H1 (cell line): ENCODE measurements at regions not wholly inside any gene's neighbourhood (a gene's known extent, or its start where the extent isn't known, plus 50 kb on each side); places are given as distances from the start of the nearest gene placed in this dataset.

ENCODE experiments used
- RNF2 ChIP-seq: fragments of 200-900, 300-1000 bp; sonication (generic); IDR thresholded peaks from 2 replicates; pipeline ENCODE4 v1.7.1; 2016; ENCODE audit warnings: borderline replicate concordance, low read depth, mild to moderate bottlenecking, antibody characterized with exemption, low read length; ENCODE audit not compliant: poor library complexity, severe bottlenecking; ENCODE audit errors: missing control alignments
- USF2 ChIP-seq: IDR thresholded peaks from 2 replicates; pipeline ENCODE4 v1.6.1; 2011; ENCODE audit warnings: low read length, improper control_type of control experiment

- TF ChIP-seq RNF2 = no peak
- TF ChIP-seq USF2 = no peak
Observed at GRCh38 chr21:32099812-32100416, 178.9 kb downstream of the MIS18A start (continued).
